Right atrium auricular region (tissue), 2 donors: ENCODE measurements at regions not wholly inside any gene's neighbourhood (a gene's known extent, or its start where the extent isn't known, plus 50 kb on each side); places are given as distances from the start of the nearest gene placed in this dataset.

ENCODE experiments used
- DNase-seq: peaks from one replicate; pipeline ENCODE4 v3.0.0-alpha.2; 2019; ENCODE audit warnings: low spot score
- H3K27ac ChIP-seq, 2 donors: fragments of 200-600 bp; sonication (generic); 1 replicate in 1 of 2; 2 replicates in 1 of 2; pipeline ENCODE4 v1.5.1; 2016 to 2019
- H3K27me3 ChIP-seq, 2 donors: fragments of 200-600 bp; sonication (generic); one replicate each; pipeline versions ENCODE4 v1.5.1 to v1.6.0; 2017 to 2019
- H3K36me3 ChIP-seq: fragments of 200-600 bp; sonication (generic); one replicate; pipeline ENCODE4 v1.5.1; 2016
- H3K4me1 ChIP-seq, 2 donors: fragments of 200-600 bp; sonication (generic); one replicate each; pipeline versions ENCODE4 v1.5.1 to v1.6.0; 2017 to 2019
- H3K4me3 ChIP-seq, 2 donors: fragments of 200-600 bp; sonication (generic); 1 replicate in 1 of 2; 2 replicates in 1 of 2; pipeline ENCODE4 v1.5.1; 2017 to 2019; ENCODE audit warnings: mild to moderate bottlenecking in 1 of 2, moderate library complexity in 1 of 2
- H3K9me3 ChIP-seq, 2 donors: fragments of 200-600 bp; sonication (generic); one replicate each; pipeline ENCODE4 v1.5.1; 2019
- TF ChIP-seq, protein P1 (sequence below), 2 donors: fragments of 200-600 bp; sonication (generic); IDR thresholded peaks; one replicate each; pipeline ENCODE4 v1.5.1; 2019; ENCODE audit warnings: antibody characterized with exemption in 2 of 2

DNA sequence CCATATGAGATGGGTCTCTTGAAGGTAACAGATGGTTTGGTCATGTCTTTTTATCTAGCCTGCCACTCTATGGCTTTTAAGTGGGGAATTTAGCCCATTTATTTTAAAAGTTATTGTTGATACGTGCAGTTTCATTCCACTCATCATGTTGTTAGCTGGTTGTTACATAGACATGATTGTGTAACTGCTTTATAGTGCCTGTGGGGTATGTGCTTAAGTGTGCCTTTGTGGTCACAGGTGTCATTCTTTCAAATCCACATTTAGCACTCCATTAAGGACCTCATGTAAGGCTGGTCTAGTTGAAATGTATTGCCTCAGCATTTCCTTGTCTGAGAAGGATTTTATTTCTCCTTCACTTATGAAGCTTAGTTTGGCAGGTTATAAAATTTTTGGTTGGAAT lies 263.8 kb upstream of the LUZP2 start:
- DNase-seq, result no peak
- Histone ChIP-seq H3K27me3 (no peaks in the 10 kb centered on the region), H3K4me1 (no peaks in the 10 kb centered on the region), H3K27ac (no peak overlapping the region), H3K36me3 (no peaks in the 10 kb centered on the region), H3K9me3 (no peaks in the 10 kb centered on the region), H3K4me3 (no peak overlapping the region)
- TF ChIP-seq, protein P1, sequence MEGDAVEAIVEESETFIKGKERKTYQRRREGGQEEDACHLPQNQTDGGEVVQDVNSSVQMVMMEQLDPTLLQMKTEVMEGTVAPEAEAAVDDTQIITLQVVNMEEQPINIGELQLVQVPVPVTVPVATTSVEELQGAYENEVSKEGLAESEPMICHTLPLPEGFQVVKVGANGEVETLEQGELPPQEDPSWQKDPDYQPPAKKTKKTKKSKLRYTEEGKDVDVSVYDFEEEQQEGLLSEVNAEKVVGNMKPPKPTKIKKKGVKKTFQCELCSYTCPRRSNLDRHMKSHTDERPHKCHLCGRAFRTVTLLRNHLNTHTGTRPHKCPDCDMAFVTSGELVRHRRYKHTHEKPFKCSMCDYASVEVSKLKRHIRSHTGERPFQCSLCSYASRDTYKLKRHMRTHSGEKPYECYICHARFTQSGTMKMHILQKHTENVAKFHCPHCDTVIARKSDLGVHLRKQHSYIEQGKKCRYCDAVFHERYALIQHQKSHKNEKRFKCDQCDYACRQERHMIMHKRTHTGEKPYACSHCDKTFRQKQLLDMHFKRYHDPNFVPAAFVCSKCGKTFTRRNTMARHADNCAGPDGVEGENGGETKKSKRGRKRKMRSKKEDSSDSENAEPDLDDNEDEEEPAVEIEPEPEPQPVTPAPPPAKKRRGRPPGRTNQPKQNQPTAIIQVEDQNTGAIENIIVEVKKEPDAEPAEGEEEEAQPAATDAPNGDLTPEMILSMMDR (IDR thresholded peaks at IDR 0.05), result no peak

DNA sequence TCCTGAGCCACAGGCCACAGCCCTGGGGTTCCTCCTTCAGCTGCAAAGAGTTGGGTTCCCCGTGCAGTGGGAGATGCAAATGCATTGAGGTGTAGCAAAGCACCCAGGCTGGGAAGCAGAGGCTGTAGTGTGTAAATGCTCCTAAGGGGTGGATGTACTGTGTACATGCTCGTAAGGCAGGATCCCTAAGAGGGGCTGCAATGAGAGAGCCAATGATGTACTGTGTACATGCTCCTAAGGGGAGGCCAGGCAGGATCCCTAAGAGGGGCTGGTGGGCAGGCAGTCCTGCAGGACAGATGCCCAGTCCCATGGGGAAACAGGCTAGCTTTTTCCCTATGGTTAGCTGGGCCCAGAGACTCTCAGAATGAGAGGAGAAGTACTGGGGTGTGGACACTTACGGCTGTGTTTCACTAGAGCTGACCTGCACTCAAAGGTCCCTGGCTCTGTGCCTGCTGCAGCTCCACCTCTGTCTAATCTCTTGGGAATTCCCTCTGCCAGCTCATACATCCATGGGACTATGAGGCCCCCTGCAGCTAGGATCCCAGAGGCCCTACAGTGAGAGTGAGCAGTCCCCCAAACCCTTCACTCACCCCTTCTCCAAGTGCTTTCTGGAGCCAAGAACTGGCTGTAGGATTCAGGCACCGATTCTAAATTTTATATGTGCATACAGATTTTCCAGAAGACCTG lies 261.9 kb upstream of the LUZP2 start:
- H3K27me3 ChIP-seq, result no peaks in the 10 kb centered on the region
- no peak overlapping the region for H3K27ac ChIP-seq
- DNase-seq, result no peak
- TF ChIP-seq, protein P1 (IDR thresholded peaks at IDR 0.05), result no peak
- no peak overlapping the region for H3K4me3 ChIP-seq
- no peaks in the 10 kb centered on the region for H3K4me1 ChIP-seq
- H3K36me3 ChIP-seq, result no peaks in the 10 kb centered on the region
- H3K9me3 ChIP-seq, result no peaks in the 10 kb centered on the region

DNA sequence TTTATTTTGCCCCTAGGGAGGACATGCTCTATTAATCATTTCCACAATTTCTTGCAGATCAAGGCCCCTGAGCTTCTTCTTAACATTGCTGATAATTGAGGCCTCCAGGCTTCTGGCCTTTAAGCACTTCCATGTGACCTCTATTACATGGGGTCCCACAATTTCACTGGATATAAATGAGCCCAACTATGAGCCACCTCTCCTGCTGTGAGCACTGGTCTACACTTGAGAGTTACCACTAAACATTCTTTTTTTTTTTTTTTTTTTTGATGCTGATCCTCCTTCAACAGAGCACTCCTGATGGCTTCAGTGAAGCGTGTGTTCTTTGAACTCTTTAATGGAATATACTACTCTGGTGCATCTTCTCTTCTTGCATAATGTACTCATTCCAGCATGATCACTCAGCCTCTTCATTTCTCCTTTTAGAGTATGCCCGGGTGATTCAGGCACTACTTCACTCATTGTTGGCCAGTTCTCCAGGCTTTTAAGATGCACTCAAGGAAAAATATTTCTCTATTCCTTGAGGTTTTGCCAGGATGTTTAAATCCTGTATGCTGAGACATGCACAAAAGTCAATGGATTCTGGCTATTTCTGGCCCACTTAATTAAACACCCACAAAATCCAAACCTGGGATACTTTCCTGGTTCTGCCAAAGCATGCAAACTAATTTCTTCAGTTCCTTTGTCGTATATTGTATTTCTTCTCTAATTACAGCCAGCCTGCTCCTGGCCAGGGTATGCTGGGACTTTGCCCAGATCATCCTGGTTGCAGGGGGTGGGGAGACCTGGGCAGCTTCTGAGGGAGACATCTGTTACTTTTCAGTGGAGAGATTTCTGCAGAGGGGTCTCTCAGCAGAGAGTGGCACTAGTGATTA lies 257.8 kb upstream of the LUZP2 start:
- Histone ChIP-seq H3K9me3 (no peaks in the 10 kb centered on the region), H3K27ac (no peak overlapping the region), H3K36me3 (no peaks in the 10 kb centered on the region), H3K4me1 (no peaks in the 10 kb centered on the region), H3K4me3 (no peak overlapping the region), H3K27me3 (no peaks in the 10 kb centered on the region)
- TF ChIP-seq, protein P1 (IDR thresholded peaks at IDR 0.05), result no peak
- DNase-seq, result no peak

DNA sequence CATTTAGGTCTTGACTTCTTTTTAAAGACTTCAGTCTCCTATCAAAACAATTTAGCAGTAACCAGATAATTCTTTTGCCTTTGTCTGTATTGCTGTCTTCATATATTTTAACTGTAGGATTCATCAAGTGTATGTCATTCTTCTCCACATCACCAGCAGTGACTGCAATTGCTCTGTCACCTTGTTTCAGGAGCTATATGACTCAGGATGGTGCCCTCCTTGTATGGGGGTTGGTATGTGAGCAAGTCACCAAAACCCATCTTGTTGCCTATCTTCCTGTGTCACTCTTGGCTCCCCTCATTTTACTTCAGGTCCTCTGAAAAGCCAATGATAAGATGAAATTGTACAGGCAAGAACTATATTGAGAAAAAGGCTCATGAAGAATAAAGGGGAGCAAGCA lies 256.9 kb upstream of the LUZP2 start:
- Histone ChIP-seq H3K27ac (no peak overlapping the region), H3K27me3 (no peaks in the 10 kb centered on the region), H3K4me3 (no peak overlapping the region), H3K9me3 (no peaks in the 10 kb centered on the region), H3K4me1 (no peaks in the 10 kb centered on the region), H3K36me3 (no peaks in the 10 kb centered on the region)
- TF ChIP-seq, protein P1 (IDR thresholded peaks at IDR 0.05), result no peak
- no peak for DNase-seq

DNA sequence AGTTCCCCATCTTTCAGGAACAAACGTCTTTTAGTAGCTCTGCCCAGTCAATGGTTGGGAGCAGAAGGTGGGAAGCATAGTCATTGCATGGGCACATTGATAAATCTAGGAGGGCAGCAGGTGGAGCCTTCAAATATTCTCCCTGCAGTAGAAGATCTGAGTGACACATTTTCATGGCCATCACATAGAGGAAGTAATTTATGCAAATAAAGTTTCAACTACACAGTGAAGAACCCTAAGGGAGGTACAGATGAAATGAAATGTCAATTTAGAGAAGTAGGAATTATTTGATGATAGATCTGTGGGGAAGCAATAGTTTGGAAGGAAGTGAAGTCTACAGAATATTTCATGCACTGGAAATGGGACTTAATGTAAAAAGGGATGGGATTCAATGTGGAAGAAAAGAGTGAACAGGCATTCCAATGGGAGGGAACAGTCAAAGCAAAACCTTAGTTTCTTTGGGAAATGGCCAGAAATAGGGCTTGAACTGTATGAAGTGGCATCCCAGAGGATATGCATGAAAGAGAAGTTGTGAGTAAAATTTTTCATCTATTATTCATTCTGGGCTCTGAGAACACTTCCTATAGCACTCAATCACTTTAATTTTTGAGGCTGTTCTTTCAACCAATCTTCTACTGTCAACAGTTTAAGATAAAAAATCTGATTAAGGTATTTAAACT lies 256.2 kb upstream of the LUZP2 start:
- TF ChIP-seq, protein P1 (IDR thresholded peaks at IDR 0.05), result no peak
- H3K36me3 ChIP-seq, result no peaks in the 10 kb centered on the region
- no peak overlapping the region for H3K27ac ChIP-seq
- H3K4me3 ChIP-seq, result no peak overlapping the region
- H3K27me3 ChIP-seq, result no peaks in the 10 kb centered on the region
- H3K4me1 ChIP-seq, result no peaks in the 10 kb centered on the region
- no peak for DNase-seq
- no peaks in the 10 kb centered on the region for H3K9me3 ChIP-seq
